ENCODE measurements at regions not wholly inside any gene's neighbourhood (a gene's known extent, or its start where the extent isn't known, plus 50 kb on each side); places are given as distances from the start of the nearest gene placed in this dataset.

DNA sequence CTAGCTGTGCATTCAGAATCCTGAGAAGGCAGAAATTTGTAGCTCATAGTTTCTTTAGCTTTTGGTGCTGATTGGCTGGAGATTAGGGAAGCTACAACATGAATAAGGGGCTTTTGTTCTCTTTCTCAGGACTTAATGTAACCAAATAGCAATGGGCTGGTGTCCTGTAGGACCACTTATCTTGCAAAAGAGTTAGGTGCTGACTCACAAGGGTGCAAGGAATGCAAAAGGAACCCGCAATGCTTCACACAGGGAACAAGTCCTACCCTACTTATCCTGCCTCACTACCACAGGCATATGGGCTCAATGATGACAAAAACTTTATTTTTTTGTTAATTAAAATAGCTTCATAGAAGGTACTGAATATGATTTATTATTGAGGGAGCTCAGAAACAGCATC lies 541.5 kb downstream of the AMY1C start:
- no peak for DNase-seq (ENCODE audit: low read depth)
- H3K4me3 ChIP-seq (ENCODE audit: low read length): no peak overlapping the region
- TF ChIP-seq, protein P1, sequence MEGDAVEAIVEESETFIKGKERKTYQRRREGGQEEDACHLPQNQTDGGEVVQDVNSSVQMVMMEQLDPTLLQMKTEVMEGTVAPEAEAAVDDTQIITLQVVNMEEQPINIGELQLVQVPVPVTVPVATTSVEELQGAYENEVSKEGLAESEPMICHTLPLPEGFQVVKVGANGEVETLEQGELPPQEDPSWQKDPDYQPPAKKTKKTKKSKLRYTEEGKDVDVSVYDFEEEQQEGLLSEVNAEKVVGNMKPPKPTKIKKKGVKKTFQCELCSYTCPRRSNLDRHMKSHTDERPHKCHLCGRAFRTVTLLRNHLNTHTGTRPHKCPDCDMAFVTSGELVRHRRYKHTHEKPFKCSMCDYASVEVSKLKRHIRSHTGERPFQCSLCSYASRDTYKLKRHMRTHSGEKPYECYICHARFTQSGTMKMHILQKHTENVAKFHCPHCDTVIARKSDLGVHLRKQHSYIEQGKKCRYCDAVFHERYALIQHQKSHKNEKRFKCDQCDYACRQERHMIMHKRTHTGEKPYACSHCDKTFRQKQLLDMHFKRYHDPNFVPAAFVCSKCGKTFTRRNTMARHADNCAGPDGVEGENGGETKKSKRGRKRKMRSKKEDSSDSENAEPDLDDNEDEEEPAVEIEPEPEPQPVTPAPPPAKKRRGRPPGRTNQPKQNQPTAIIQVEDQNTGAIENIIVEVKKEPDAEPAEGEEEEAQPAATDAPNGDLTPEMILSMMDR (conservative IDR thresholded peaks at IDR 0.05; ENCODE audit: low read length): no peak

DNA sequence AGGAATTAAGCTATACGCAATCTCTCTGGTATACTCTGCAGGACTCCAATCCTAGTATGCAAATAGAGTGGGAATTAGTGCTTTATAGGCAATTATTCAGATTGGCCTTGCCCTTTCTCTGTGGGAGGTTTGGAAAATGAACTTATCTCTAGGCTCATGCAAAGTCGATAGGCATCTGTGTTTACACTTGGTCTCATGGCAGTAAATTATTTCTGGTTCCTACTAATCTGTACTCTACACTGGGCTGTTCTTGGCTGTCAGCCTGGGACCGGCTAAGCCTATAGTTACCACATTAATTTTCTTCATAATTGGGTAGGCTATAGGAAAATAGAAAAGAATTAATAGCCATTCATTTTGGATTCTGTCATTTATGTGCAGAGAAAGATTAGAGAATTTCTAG lies 544.6 kb downstream of the AMY1C start:
- TF ChIP-seq, protein P1 (conservative IDR thresholded peaks at IDR 0.05; ENCODE audit: low read length): no peak
- H3K4me3 ChIP-seq (ENCODE audit: low read length): no peak overlapping the region
- DNase-seq (ENCODE audit: low read depth): no peak

DNA sequence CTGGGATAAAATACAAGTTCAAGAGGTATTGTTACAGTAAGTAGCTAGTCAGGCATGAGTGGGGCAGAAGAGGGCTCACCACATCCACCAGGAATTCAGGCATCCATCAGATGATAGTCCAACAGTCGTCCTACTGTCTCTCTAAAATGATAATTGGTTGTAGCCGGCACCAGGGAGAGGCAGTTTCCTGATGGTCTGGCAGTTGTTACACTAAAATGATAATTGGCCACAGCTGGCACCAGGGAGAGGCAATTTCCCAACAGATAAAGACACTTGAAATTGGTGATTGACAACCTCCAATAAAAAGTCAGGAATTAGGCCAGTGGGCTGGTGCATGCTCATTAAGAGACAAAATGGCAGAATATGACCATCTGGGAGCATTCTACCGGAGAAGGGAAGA lies 545.8 kb downstream of the AMY1C start:
- TF ChIP-seq, protein P1 (conservative IDR thresholded peaks at IDR 0.05; ENCODE audit: low read length): no peak
- no peak for DNase-seq (ENCODE audit: low read depth)
- no peak overlapping the region for H3K4me3 ChIP-seq (ENCODE audit: low read length)

DNA sequence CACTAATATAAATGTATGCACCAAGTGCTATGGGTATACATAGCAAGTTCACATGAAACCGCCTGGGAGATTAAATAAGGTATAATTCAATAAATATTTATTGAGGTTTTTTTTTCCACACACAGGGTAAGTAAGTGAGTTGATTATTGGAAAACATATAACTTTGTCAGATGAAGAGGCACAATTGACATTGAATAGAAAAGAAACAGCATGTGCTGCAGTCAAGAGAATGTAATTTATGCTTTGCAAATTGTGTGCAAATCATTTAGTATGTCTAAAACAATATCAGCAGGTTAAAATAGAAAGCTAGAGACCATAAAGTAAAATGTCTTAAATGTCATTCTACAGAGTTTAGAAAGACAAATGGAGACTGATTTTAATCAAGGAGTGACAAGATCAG lies 560.0 kb downstream of the AMY1C start:
- H3K4me3 ChIP-seq (ENCODE audit: low read length): no peak overlapping the region
- TF ChIP-seq, protein P1 (conservative IDR thresholded peaks at IDR 0.05; ENCODE audit: low read length): no peak
- DNase-seq (ENCODE audit: low read depth): no peak

DNA sequence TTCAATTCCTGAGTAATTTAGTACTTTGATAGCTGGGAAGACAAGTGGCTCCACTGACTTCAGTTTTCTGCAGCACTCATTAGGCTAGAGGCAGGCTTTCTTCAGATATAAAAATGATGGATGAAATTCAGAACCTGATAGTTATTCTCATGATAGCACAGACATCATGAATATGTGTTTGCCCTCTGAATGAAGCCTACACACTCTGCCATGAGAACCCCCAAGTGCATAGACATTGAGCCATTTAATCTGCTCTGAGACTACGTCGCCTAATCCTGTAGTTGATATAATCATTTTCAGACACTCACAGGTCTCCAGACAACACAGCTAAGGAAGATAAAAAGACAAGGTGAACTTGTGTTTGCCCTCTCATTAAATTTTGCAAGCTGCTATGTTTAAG lies 566.1 kb downstream of the AMY1C start:
- no peak for DNase-seq (ENCODE audit: low read depth)
- TF ChIP-seq, protein P1 (conservative IDR thresholded peaks at IDR 0.05; ENCODE audit: low read length): no peak
- H3K4me3 ChIP-seq (ENCODE audit: low read length): no peak overlapping the region

DNA sequence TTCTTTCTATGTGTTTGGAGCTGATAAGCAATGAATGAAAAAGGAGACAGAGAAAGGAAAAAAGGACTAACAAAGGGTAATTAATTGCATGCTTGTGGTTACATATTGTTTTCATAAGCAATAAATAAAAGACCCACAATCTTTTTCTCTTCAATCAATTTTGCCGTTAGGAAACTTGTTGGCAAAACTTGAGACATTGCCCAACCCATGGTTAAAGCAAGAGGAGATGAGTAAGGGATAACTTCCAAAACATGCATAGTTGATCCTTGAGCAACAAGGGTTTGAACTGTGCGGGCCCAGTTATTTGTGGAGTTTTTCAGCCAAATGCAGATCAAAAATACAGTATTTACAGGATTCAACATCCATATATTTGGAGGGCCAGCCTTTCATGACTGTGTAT lies 572.4 kb downstream of the AMY1C start:
- H3K4me3 ChIP-seq (ENCODE audit: low read length): no peak overlapping the region
- DNase-seq (ENCODE audit: low read depth): no peak
- TF ChIP-seq, protein P1 (conservative IDR thresholded peaks at IDR 0.05; ENCODE audit: low read length): no peak

DNA sequence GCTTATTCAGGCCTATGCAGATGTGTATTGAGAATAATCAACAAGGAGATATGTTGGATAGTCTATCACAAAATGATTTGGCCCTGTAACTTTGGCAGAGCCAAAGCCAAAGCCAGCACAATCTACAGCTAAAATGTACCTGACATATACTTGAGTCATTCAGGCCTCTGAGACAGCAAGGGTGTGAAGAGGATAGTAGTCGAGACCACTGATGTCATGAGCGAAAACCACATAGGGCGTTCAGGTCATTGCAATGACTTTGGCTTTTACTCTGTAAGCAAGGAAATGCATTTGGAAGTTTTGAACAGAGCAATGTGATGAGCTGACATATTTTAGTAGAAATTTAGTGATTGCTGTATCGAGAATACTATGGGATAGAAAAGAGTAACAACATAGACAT lies 579.6 kb downstream of the AMY1C start:
- TF ChIP-seq, protein P1 (conservative IDR thresholded peaks at IDR 0.05; ENCODE audit: low read length): no peak
- DNase-seq (ENCODE audit: low read depth): no peak
- H3K4me3 ChIP-seq (ENCODE audit: low read length): no peak overlapping the region
